ENCODE measurements at regions not wholly inside any gene's neighbourhood (a gene's known extent, or its start where the extent isn't known, plus 50 kb on each side); places are given as distances from the start of the nearest gene placed in this dataset.

DNA sequence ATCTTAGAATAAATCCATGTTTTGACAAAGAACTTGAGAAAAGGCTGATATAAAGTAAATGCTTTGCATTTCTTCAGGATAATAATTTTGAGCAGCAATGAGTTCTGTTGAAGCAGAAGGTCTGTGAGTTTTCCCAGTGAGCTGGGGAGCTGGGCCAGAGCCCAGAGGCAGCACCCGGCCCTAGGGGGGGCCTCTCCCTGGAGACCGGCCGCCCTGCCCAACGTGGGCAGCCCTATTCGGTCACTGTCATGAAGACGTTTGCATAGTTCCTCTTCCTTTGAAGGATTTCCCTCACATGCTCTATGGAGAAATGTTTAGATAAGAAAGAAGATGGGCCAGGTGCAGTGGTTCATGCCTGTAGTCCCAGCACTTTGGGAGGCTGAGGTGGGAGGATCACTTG lies 404.8 kb downstream of the THBS2 start:
- TF ChIP-seq CTCF (IDR thresholded peaks at IDR 0.05; ENCODE audit: insufficient read depth, low read depth, low read length) = no peak
- TF ChIP-seq EZH2 (IDR thresholded peaks at IDR 0.05; ENCODE audit: insufficient read depth, low read length) = no peak
